Esophagus muscularis mucosa (tissue), 4 donors: ENCODE measurements at regions not wholly inside any gene's neighbourhood (a gene's known extent, or its start where the extent isn't known, plus 50 kb on each side); places are given as distances from the start of the nearest gene placed in this dataset.
"Not testable (repeated sequence)": the region's sequence is repeated elsewhere in the genome, so short reads cannot be mapped to it uniquely, and the experiment has no call there.

ENCODE experiments used
- DNase-seq: peaks from one replicate; pipeline ENCODE4 v3.0.0-alpha.2; 2017; ENCODE audit errors: extremely low spot score
- H3K27ac ChIP-seq, 4 donors: fragments of 200-600 bp; sonication (generic); replicated peaks in 1 of 4; 1 replicate in 3 of 4; 2 replicates in 1 of 4; pipeline ENCODE4 v1.5.1; 2016 to 2019; ENCODE audit warnings: mild to moderate bottlenecking in 1 of 4
- H3K27me3 ChIP-seq, 4 donors: fragments of 200-600 bp; sonication (generic); one replicate each; pipeline versions ENCODE4 v1.5.1 to v1.6.0; 2016 to 2019
- H3K36me3 ChIP-seq, 4 donors: fragments of 200-600 bp; sonication (generic); one replicate each; pipeline ENCODE4 v1.5.1; 2016 to 2019
- H3K4me1 ChIP-seq, 4 donors: fragments of 200-600 bp; sonication (generic); one replicate each; pipeline ENCODE4 v1.5.1; 2016 to 2019
- H3K4me3 ChIP-seq, 4 donors: fragments of 200-600 bp; sonication (generic); 1 replicate in 2 of 4; 2 replicates in 2 of 4; pipeline ENCODE4 v1.5.1; 2016 to 2019; ENCODE audit warnings: mild to moderate bottlenecking in 4 of 4, moderate library complexity in 1 of 4
- H3K9me3 ChIP-seq, 4 donors: fragments of 200-600 bp; sonication (generic); 1 replicate in 3 of 4; 2 replicates in 1 of 4; pipeline ENCODE4 v1.5.1; 2016 to 2019
- CTCF ChIP-seq, 3 experiments: fragments of 200-600 bp in 2 of 3; fragments of 450-650 bp in 1 of 3; sonication (generic) in 2 of 3; IDR thresholded peaks; one replicate each; pipeline ENCODE4 v1.5.1; 2017 to 2019; ENCODE audit warnings: antibody characterized with exemption in 3 of 3, mild to moderate bottlenecking in 2 of 3, moderate library complexity in 1 of 3
- EP300 ChIP-seq: sonication (generic); formaldehyde crosslinking; IDR thresholded peaks from one replicate; pipeline ENCODE4 v1.6.1; 2017; ENCODE audit warnings: antibody characterized with exemption
- POLR2A ChIP-seq: fragments of 450-650 bp; IDR thresholded peaks from one replicate; pipeline ENCODE4 v1.6.1; 2017; ENCODE audit warnings: antibody characterized with exemption, moderate library complexity, mild to moderate bottlenecking, low read depth
- POLR2AphosphoS5 ChIP-seq, 2 donors: sonication (generic); formaldehyde crosslinking; IDR thresholded peaks; one replicate each; pipeline ENCODE4 v1.6.1; 2017; ENCODE audit warnings: antibody characterized with exemption in 2 of 2
- WGBS: methylation state at CpG from one replicate; pipeline ENCODE4 v1.1.5; 2018; 5-methylcytosine and 5-hydroxymethylcytosine counted together
- intact Hi-C: fragments of 100-400 bp; cut with DNase I; formaldehyde crosslinking; loops from one replicate; pipeline ENCODE4 v1.15.1; 2023

- intact Hi-C loops, result no loop called here
- no peaks in the 10 kb centered on the region for H3K36me3 ChIP-seq
- no peaks in the 10 kb centered on the region for H3K9me3 ChIP-seq
- no peak for TF ChIP-seq EP300
- no peak for TF ChIP-seq POLR2A
- TF ChIP-seq POLR2AphosphoS5 (IDR thresholded peaks at IDR 0.05), result no peak
- no peak for TF ChIP-seq CTCF (IDR thresholded peaks at IDR 0.05)
- DNase-seq, result no peak
- H3K4me3 ChIP-seq, result no peak overlapping the region
- H3K27ac ChIP-seq, result no peak overlapping the region
- H3K27me3 ChIP-seq, result no peaks in the 10 kb centered on the region
- WGBS, result 73% methylated on average over 8 of the region's 8 CpGs
- H3K4me1 ChIP-seq, result peaks cover 0 to 10% (median 5%) of the 10 kb centered on the region in 4 donors
Measured at GRCh38 chr2:113341191-113341869, 62.6 kb upstream of the PAX8 start.

GRCh38 chr2:113337809-113338208 lies 59.1 kb upstream of the PAX8 start:
- Histone ChIP-seq H3K27me3 (no peaks in the 10 kb centered on the region), H3K27ac (no peak overlapping the region), H3K36me3 (no peaks in the 10 kb centered on the region), H3K4me1 (peaks cover 0 to 3% (median 0%) of the 10 kb centered on the region in 4 donors), H3K4me3 (no peak overlapping the region), H3K9me3 (no peaks in the 10 kb centered on the region)
- TF ChIP-seq EP300, result no peak
- no peak for TF ChIP-seq CTCF (IDR thresholded peaks at IDR 0.05)
- no peak for TF ChIP-seq POLR2A
- TF ChIP-seq POLR2AphosphoS5 (IDR thresholded peaks at IDR 0.05), result no peak
- intact Hi-C loops, result no loop called here
- 74% methylated on average over 5 of the region's 5 CpGs for WGBS
- no peak for DNase-seq

GRCh38 chr2:113336040-113336439 lies 57.3 kb upstream of the PAX8 start:
- H3K9me3 ChIP-seq, DNase-seq, H3K27ac ChIP-seq, H3K4me1 ChIP-seq, H3K27me3 ChIP-seq, H3K36me3 ChIP-seq, H3K4me3 ChIP-seq, intact Hi-C loops: not testable (repeated sequence)
- 50% methylated on average over 3 of the region's 3 CpGs for WGBS

- WGBS, result 56% methylated on average over 5 of the region's 5 CpGs
- DNase-seq, result no peak
- Histone ChIP-seq H3K36me3 (no peaks in the 10 kb centered on the region), H3K4me3 (no peak overlapping the region), H3K9me3 (no peaks in the 10 kb centered on the region), H3K27ac (no peak overlapping the region), H3K27me3 (no peaks in the 10 kb centered on the region), H3K4me1 (peaks cover 3 to 9% (median 6%) of the 10 kb centered on the region in 4 donors)
- intact Hi-C loops, result no loop called here
- TF ChIP-seq EP300 (no peak), CTCF (IDR thresholded peaks at IDR 0.05) (no peak), POLR2A (no peak), POLR2AphosphoS5 (IDR thresholded peaks at IDR 0.05) (no peak)
Measured at GRCh38 chr2:113334147-113334546, 55.4 kb upstream of the PAX8 start.

- WGBS, result 67% methylated on average over 5 of the region's 5 CpGs
- H3K27ac ChIP-seq, H3K9me3 ChIP-seq, H3K4me3 ChIP-seq, H3K27me3 ChIP-seq, DNase-seq, intact Hi-C loops, H3K36me3 ChIP-seq: not testable (repeated sequence)
- H3K4me1 ChIP-seq, result peaks cover 3 to 13% (median 8%) of the 10 kb centered on the region in 4 donors
Measured at GRCh38 chr2:113333735-113334134, 55.0 kb upstream of the PAX8 start.

- WGBS, result 61% methylated on average over 5 of the region's 5 CpGs
- intact Hi-C loops, H3K4me3 ChIP-seq, H3K36me3 ChIP-seq, DNase-seq, H3K27me3 ChIP-seq, H3K9me3 ChIP-seq: not testable (repeated sequence)
- H3K4me1 ChIP-seq, result peaks cover 0 to 24% (median 12%) of the 10 kb centered on the region in 4 donors
- peak overlapping the region in 1 of 4 donors; percentile 61 for H3K27ac ChIP-seq
Measured at GRCh38 chr2:113330060-113330767, 51.5 kb upstream of the PAX8 start.
